ENCODE measurements at regions not wholly inside any gene's neighbourhood (a gene's known extent, or its start where the extent isn't known, plus 50 kb on each side); places are given as distances from the start of the nearest gene placed in this dataset.
"Not testable (repeated sequence)": the region's sequence is repeated elsewhere in the genome, so short reads cannot be mapped to it uniquely, and the experiment has no call there.

DNA sequence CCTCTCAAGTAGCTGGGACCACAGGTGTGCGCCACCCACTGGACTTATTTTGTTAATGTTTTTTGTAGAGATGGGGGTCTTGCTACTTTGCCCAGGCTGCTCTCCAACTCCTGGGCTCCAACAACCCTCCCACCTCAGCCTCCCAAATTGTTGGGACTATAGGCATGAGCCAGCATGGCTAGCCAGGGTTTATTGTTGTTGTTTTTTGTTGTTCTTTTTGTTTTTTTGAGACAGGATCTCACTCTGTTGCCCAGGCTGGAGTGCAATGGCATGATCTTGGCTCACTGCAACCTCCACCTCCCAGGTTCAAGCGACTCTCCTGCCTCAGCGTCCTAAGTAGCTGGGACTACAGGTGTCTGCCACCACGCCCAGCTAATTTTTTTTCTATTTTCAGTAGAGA is 142.2 kb downstream of the CRLF3 start:
- DNase-seq, result not testable (repeated sequence)

DNA sequence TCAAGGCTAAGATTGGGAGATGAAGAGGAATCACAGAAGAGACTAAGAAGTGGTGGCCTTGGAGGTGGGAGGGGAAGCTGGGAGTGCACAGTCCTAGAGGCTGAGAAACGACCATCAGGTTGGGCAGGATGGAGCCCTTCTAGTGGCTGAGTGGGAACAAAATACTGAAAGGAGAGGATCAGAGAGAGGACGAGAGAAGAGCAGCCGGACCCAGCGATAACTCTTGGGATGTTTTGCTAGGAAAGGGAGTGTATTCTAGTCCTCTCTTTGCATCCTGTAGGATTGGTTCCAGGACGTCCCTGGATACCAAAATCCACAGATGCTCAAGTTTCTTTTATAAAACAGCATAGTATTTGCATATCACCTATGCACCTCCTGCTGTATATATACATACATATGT is 143.8 kb downstream of the CRLF3 start:
- DNase-seq, result not testable (repeated sequence)

DNA sequence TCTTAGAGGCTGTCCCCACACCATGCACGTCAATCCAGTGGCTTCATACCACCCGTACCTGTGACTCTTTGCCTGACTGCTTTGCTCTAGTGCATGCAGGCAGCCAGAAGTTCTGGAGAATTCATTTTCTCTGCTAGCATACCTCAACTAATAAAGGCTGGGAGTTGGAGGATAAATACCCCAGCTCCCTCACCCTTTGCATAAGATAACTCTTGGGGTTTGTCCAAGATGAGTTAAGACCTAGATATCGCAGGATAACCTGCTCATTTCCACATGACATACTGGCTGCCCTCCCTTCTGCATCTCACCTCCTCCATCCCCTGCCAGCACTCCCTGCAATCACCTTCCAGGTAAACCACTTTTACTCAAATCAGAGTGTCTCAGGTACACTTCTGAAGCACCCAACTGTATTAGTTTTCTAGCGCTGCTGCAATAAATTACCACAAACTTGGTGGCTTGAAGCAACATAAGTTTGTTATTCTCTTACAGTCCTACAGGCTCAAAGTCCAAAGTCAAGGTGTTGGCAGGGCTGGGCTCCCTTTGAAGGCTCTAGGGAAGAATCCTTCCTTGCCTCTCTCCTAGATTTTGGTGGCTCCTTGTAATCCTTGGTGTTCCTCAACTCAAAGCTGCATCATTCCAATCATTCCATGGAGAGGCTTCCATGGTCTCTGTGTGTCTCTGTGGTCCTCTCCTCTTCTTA is 146.8 kb downstream of the CRLF3 start:
- DNase-seq, result no peak

DNA sequence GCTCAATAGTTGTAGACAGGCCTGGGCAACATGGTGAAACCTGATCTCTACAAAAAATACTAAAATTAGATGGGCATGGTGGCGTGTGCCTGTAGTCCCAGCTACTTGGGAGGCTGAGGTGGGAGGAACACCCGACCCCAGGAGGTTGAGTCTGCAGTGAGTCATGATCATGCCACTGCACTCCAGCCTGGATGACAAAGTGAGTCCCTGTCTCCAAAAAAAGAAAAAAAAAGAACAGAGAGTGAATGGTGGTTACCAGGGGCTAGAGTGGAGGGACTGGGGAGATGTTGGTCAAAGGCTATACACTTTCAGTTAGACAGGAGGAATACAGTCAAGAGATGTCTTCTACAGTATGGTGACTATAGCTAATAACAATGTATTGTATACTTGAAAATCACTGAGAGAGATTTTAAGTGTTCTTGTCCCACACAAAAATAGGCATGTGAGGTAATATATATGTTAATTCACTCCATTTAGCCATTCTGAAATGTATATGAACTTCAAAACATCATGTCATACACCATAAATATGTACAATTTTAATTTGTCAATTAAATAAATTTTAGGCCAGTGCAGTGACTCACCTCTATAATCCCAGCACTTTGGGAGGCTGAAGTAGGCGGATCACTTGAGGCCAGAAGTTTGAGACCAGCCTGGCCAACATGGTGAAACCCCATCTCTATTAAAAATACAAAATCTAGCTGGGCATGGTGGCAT is 148.6 kb downstream of the CRLF3 start:
- not testable (repeated sequence) for DNase-seq

DNA sequence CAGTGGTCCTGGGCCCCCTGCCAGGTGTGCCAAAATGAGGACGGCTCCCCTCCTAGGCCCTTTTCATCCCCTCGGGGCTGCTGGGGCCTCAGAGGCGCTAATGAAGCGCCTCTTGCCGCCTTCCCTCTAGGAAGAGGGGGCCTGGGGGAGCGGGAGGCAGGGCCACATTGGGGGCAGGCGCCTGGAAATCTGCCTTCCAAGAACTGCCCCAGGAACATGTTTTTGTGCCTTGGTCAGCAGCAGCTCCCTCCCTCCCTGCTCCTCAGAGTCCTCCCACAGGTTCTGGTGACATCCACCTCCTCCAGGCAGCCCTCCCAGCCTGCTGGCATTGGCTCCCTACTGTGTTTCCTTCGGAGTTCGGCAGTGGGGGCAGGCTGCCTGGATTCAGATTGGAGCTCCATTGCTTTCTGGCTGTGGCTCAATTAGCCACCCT is 155.3 kb downstream of the CRLF3 start:
- DNase-seq, result not testable (repeated sequence)

DNA sequence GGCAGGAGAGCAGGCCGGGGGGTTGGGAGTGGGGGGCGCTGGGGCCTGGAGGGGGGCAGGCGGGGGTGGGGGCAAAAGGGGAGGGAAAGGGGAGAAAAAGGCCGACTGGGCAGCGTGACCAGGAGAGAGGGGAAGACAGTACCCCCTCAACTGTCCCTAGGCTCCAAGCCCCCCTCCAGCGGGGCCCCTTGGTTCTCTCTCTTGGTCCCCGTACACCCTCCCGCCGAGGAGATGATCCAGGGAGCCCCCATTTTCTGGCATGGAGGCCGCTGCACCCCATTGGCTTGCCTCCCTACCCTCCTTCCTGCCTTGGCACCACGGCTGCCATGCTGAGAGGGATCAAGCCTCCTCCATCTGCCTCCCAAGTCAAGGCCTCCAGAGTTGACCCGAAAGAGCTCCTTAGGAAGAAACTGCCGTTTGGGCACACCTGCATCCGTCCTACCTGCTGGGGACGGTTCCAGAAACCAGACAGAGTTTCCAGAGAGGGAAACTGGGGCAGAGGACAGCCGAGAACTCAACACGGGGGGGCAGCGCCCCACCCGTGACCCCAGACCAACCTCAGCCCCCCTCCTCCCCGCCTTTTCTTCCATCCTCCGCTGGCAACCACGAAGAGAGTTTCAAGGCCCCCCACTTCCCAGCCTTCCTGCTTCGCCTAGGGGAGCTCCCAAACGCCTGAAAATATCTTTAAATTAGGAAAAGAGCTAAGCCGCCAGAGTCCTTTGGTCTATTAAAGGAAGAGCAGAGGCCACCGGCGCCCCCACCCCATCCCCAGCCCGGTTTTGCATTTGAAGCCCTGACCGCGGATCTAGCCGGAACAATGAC is 155.9 kb downstream of the CRLF3 start:
- not testable (repeated sequence) for DNase-seq

DNA sequence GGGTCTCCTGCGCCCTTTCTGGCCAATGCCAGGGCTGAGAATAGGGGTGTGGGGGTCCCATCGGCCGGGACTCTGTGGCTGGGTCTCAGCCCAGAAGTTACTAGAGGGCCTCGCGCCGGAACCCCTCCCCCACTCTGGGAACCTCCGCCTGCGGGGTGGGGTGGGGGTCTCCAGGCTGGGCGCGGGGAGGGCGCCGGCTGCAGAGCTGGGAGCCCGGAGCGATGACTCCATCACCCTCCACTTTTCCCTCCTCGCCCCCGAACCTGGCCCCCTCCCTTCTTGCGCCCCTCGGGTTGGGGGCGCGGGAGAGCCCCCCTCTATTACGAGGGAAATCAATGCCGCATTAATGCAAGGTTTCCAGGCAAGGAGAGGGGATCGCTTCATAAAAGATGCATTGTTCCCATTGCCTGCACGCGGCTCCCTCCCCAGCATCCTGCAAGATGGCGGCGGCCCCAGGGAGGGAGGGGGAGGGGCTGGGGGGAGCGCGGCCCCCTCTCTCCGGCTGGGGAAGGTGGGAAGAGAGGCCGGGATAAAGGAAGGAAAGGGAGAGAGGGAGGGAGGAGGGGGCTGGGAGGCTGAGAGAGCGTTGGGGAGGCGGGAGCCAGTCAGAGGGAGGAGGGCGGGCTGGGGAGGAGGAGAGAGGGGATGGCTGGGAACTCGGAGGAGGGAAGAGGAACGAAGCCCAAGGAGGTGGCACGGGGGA is 156.7 kb downstream of the CRLF3 start:
- DNase-seq, result not testable (repeated sequence)

DNA sequence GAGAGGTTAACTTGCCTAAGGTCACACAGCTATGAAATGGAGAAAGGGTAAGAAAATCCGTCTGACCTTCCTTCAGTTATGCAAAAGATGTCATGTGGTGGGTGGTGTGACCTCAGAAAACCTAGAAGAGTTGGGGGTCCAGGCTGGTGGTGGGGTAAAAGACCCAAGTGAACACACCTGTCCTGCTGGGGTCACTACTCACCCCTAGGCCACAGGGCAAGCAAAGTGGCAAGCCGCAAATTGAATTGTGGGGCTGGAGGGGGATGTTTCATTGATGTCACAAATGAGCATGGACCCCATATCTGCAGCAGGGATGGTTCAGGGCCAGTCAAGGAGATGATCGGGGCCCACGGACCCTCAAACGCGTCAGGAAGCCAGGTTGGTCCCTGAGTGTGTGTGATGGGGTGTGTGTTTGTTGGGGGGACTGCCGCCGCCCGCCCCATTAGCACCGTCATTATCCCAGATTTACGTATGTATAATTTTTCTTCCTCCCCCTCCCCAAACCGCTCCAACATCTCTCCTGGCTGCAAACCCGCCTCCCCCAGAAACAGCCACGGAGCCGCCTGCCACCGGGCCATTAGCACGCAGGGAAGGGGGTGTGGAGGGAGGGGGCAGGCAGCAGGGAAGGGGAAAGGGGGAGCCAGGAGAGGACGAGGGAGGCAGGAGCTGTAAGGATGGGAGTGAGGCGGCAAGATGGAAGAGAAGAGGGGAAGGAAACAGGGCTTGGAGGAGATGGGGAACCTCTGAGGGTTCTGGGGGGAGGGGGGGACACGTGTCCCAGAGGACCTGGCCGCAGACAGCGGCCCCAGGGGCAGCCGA is 157.4 kb downstream of the CRLF3 start:
- DNase-seq, result not testable (repeated sequence)

DNA sequence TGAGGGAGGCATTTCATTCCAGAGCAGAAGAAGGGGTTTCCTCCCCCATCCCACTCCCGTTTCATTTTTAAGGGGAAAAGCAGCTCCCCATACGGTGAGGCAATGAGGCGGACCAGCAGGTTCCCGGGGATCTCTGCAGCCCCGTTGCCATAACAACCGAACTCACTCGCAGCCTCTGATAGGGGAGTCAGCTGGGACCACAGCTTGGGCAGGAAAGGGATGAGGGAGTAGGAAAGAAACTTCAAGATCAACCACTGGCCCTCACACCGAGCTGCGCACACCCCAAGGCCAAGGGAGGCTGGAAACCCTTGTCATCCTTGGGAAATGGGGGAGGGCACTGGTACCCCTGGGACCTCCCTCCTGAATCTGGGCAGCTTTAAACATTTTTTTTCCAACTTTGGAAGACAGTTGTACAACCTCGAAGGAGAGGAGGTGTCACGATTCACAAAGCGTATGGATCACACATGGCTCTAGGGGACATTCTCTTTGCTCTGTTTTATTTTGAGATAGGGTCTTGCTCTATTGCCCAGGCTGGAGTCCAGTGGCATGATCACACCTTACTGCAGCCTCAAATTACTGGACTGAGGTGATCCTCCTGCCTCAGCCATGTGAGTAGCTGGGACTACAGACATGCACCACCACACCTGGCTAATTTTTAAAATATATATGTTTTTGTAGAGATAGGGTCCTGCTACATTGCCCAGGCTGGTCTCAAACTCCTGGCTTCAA is 160.6 kb downstream of the CRLF3 start:
- peak in 1 of 5 experiments; percentile 61 for DNase-seq

DNA sequence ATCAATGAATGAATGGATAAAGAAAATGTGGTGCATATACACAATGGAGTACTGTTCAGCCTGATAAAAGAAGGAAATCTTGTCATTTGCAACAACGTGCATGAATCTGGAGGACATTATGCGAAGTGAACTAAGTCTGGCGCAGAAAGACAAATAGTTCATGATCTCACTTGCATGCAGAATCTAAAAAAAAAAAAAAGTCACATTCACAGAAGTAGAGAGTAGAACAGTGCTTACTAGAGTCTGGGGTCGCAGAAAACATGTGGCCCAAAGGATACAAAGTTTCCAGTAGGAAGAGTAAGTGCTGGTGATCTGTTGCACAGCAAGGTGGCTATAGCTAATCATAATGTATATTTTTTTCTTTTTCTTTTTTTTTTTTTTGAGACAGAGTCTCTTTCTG is 167.3 kb downstream of the CRLF3 start:
- DNase-seq, result not testable (repeated sequence)

DNA sequence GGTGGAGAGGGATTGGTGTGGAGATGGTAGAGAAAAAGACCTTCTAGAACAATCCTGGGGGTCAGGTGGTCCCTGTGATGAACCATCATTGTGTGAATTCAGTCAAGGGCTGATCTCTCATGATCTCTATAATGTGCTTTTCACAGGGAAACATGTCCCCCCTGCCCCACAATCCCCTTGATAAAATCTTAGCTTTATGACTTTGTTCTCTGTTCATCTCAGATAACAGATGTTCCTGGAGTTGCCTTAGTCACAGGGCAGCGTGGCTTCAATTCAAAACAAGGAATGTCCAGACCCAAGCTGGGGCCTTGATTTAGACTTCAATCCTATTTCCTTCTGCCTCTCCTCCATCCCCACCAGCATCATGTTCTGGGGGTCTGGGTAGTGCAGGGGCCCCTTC is 171.5 kb downstream of the CRLF3 start:
- not testable (repeated sequence) for DNase-seq

DNA sequence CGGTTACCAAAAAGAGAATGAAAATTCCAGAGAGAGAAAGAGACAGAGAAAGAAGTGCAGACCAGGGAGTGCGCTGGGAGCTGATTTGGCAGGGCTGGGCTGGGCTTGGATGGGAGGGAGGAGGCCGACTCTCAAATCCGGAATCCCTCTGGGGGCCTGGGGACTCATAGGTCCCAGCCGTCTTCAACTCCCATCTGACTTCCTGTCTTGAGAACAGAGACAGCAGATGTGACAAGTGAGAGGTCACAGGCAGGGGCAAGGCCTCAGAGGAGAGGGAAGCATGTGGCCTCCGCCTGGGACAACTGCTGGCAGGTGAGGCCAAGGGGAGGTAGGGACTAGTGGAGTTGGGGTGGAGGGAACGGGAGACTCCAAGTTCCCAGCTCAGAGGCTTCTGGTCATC is 172.9 kb downstream of the GOSR1 start:
- not testable (repeated sequence) for DNase-seq

DNA sequence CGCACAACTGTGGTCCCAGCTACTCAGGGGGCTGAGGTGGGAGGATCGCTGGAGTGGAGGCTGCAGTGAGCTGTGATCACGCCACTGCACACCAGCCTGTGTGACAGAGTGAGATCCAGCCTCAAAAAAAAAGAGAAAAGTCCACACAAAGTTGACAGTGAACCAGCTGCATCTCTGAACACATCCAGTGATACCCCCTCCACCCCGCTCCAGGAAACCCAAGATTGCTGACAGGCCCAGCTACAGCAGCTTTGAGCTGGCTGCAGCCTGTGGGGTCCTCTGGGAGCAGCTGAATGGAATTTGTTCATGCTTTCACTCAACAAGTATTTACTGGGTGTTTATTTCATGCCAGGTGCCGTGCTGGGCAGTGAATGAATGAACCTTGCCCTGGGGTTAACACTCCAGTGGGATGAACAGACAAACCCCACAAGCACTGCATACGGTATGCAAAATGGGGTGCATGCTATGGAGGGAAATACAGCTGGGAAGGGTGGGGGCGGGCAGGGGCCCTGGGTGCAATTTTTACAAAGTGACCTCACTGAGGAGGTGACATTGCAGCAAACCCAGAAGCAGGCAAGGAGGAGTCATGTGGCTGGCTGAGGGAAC is 170.9 kb downstream of the GOSR1 start:
- not testable (repeated sequence) for DNase-seq

DNA sequence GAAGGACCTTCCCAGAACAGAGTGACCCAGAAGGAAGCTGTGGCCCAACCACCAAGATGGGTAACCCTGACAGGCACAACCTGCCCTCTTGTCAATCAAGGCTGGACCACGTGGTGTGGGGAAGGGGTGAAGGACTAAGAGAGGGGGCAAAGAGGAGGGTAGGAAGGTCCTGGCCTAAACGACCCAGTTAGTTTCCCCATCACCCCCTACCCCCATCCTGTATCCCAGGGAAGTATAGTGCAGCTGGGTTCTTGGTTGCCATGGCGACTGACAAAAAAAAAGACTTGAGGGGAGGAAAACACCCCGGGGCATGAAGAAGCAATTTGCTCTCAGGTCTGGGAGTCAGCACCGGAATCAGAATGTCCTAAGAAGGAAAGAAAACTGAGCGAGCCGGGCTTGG is 168.7 kb downstream of the GOSR1 start:
- DNase-seq, result not testable (repeated sequence)

DNA sequence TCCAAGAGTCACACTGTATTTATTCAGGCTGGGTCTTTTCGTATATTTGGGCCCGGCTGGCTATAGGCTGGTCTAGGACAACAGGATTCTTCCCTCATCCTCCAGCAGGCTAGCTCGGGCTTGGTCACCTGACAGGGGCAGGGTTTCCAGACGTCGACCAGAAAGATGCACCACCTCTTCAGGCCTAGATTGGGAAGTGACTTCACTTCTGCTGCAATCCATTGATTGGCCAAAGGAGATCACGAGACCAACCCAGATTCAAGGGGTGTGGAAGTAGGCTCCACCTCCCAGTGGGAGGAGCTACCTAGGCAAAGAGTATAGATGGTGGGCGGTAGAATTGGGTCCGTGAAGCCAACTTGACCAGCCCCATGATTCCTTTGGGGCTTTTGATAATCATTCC is 167.5 kb downstream of the GOSR1 start:
- not testable (repeated sequence) for DNase-seq

DNA sequence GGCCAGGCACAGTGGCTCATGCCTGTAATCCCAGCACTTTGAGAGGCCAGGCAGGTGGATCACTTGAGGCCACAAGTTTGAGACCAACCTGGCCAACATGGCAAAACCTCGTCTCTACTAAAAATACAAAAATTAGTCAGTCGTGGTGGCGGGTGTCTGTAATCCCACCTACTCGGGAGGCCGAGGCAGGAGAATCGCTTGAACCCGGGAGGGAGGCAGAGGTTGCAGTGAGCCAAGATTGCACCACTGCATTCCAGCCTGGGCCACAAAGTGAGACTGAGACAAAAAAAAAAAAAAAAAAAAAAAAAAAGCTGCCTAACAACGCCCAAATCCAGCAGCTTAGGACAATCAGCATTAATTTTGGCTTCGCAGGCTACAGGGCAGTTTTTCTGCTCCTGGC is 167.1 kb downstream of the GOSR1 start:
- DNase-seq, result not testable (repeated sequence)

DNA sequence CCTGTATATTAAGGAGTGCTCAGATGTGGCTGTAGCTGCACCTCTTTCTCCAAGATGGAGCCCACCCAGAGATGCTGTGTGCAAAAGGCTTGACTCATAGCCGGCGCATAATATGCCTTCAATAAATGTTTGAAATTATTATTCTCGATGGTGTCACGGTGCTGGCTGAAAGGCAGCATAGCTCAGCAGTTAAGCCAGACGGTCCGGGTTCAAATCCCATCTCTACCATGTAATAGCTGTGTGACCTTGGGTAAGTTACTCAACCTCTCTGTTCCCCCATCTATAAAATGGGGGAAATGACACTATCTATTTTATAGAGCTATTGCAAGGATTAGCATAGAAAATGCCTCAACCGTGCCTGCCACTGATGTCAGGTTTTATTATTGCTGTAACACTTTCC is 164.2 kb downstream of the GOSR1 start:
- DNase-seq, result not testable (repeated sequence)

DNA sequence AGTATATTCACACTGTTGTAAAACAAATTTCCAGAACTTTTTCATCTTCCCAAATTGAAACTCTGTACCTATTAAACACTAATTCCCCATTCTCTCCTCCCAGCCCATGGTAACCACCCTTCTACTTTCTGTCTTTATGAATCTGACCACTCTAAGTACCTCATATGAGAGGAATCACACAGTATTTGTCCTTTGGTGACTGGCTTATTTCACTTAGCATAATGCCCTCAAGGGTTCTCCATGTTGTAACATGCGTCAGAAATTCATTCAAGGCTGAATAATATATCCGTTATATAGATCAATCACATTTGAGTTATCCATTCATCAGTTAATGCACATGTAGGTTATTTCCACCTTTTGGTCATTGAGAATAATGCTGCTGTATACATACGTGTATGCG is 162.2 kb downstream of the GOSR1 start:
- DNase-seq, result not testable (repeated sequence)

DNA sequence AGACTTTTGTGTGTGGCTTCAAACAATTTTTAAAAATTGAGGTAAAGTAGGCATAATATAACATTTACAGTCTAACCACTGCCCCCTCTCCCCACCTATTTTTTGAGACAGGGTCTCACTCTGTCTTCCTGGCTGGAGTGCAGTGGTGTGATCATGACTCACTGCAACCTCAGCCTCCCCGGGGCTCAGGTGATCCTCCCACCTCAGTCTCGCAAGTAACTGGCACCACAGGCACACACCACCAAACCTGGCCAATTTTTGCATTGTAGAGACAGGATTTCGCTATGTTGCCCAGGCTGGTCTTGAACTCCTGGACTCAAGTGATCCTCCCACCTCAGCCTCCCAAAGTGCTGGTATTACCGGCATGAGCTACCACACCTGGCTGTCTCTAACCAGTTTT is 161.8 kb downstream of the GOSR1 start:
- DNase-seq, result not testable (repeated sequence)

DNA sequence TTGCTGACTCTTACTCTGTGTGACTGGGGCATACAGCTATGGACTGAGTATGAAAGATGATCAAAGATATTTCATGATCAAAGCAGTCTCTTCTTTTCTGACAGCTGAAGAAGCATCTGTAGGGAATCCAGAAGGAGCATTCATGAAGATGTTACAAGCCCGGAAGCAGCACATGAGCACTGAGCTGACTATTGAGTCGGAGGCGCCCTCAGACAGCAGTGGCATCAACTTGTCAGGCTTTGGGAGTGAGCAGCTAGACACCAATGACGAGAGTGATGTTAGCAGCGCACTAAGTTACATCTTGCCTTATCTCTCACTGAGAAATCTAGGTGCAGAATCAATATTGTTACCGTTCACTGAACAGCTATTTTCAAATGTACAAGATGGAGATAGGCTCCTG is 154.4 kb downstream of the GOSR1 start:
- not testable (repeated sequence) for DNase-seq

DNA sequence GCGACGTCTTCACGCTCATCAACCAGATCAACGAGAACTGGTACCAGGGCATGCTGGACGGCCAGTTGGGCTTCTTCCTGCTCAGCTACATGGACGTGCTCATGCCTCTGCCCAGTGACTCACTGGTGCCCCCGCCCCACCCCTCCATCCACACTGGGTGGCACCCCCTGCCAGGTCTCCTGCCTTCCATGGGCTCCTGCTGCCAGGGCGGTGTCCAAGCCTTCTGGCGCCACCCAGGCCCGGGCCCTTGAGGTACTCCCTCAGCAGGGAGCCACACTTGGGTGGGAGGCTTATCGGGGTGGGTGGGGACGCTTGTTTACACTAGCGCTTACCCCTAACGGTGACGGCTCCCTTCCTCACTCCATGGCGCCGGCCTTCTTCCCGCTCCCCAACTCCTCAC is 148.2 kb downstream of the GOSR1 start:
- not testable (repeated sequence) for DNase-seq

Data from T-helper 2 cell (primary cell).